ENCODE measurements at regions not wholly inside any gene's neighbourhood (a gene's known extent, or its start where the extent isn't known, plus 50 kb on each side); places are given as distances from the start of the nearest gene placed in this dataset.

DNA sequence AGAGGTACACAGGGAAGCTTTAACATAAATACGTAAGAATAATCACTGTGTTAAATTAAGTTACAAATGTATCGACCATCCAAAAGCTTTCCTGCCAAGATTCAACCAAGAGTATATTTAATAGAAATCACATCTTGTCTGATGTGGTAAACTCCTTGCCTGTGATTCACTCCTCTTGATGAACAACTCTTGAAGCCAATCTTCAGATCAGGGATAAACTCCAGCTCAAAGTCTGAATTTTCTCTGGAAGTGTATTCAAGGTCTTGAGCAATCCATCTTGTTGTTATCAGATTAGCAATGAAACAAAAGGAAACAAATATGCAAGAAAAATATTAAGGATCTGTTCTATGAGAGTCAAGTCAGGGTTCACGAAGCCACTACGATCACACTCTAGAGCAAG lies 170.0 kb upstream of the ADAMTS16 start:
- TF ChIP-seq ZBTB7A (IDR thresholded peaks at IDR 0.05; ENCODE audit: low read depth) (no peak), EP300 (IDR thresholded peaks at IDR 0.05; ENCODE audit: borderline replicate concordance) (no peak), CEBPB (IDR thresholded peaks at IDR 0.05) (no peak), RAD21 (IDR thresholded peaks at IDR 0.05; ENCODE audit: low read depth) (no peak), TCF12 (IDR thresholded peaks at IDR 0.05; ENCODE audit: low read depth) (no peak), CREB1 (IDR thresholded peaks at IDR 0.05; ENCODE audit: low read depth) (no peak), NFIC (IDR thresholded peaks at IDR 0.05) (no peak), FOXM1 (IDR thresholded peaks at IDR 0.05; ENCODE audit: borderline replicate concordance, low read depth) (no peak), TEAD4 (IDR thresholded peaks at IDR 0.05) (no peak), EGR1 (IDR thresholded peaks at IDR 0.05) (no peak), YY1 (IDR thresholded peaks at IDR 0.05; ENCODE audit: low read depth) (no peak), TAF1 (IDR thresholded peaks at IDR 0.05; ENCODE audit: low read depth) (no peak)
- TF ChIP-seq, protein P1, sequence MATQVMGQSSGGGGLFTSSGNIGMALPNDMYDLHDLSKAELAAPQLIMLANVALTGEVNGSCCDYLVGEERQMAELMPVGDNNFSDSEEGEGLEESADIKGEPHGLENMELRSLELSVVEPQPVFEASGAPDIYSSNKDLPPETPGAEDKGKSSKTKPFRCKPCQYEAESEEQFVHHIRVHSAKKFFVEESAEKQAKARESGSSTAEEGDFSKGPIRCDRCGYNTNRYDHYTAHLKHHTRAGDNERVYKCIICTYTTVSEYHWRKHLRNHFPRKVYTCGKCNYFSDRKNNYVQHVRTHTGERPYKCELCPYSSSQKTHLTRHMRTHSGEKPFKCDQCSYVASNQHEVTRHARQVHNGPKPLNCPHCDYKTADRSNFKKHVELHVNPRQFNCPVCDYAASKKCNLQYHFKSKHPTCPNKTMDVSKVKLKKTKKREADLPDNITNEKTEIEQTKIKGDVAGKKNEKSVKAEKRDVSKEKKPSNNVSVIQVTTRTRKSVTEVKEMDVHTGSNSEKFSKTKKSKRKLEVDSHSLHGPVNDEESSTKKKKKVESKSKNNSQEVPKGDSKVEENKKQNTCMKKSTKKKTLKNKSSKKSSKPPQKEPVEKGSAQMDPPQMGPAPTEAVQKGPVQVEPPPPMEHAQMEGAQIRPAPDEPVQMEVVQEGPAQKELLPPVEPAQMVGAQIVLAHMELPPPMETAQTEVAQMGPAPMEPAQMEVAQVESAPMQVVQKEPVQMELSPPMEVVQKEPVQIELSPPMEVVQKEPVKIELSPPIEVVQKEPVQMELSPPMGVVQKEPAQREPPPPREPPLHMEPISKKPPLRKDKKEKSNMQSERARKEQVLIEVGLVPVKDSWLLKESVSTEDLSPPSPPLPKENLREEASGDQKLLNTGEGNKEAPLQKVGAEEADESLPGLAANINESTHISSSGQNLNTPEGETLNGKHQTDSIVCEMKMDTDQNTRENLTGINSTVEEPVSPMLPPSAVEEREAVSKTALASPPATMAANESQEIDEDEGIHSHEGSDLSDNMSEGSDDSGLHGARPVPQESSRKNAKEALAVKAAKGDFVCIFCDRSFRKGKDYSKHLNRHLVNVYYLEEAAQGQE (IDR thresholded peaks at IDR 0.05; ENCODE audit: low read depth): no peak
- TF ChIP-seq, protein P2, sequence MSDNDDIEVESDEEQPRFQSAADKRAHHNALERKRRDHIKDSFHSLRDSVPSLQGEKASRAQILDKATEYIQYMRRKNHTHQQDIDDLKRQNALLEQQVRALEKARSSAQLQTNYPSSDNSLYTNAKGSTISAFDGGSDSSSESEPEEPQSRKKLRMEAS (IDR thresholded peaks at IDR 0.05): no peak
- TF ChIP-seq, protein P3, sequence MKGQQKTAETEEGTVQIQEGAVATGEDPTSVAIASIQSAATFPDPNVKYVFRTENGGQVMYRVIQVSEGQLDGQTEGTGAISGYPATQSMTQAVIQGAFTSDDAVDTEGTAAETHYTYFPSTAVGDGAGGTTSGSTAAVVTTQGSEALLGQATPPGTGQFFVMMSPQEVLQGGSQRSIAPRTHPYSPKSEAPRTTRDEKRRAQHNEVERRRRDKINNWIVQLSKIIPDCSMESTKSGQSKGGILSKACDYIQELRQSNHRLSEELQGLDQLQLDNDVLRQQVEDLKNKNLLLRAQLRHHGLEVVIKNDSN (IDR thresholded peaks at IDR 0.05): no peak

- TF ChIP-seq TAF1 (IDR thresholded peaks at IDR 0.05; ENCODE audit: low read depth) (no peak), CEBPB (IDR thresholded peaks at IDR 0.05) (no peak), CREB1 (IDR thresholded peaks at IDR 0.05; ENCODE audit: low read depth) (no peak), TEAD4 (IDR thresholded peaks at IDR 0.05) (no peak), RAD21 (IDR thresholded peaks at IDR 0.05; ENCODE audit: low read depth) (no peak), FOXM1 (IDR thresholded peaks at IDR 0.05; ENCODE audit: borderline replicate concordance, low read depth) (no peak)
- TF ChIP-seq, protein P2 (IDR thresholded peaks at IDR 0.05): no peak
These were observed 163.2 kb upstream of the ADAMTS16 start for GRCh38 chr5:4976902-4977301.

- no peak for TF ChIP-seq CREB1 (IDR thresholded peaks at IDR 0.05; ENCODE audit: low read depth)
- TF ChIP-seq, protein P3 (IDR thresholded peaks at IDR 0.05): no peak
- no peak for TF ChIP-seq CEBPB (IDR thresholded peaks at IDR 0.05)
- no peak for TF ChIP-seq ZBTB7A (IDR thresholded peaks at IDR 0.05; ENCODE audit: low read depth)
- no peak for TF ChIP-seq NFIC (IDR thresholded peaks at IDR 0.05)
- TF ChIP-seq EGR1 (IDR thresholded peaks at IDR 0.05): no peak
- TF ChIP-seq YY1 (IDR thresholded peaks at IDR 0.05; ENCODE audit: low read depth): no peak
- TF ChIP-seq TEAD4 (IDR thresholded peaks at IDR 0.05): no peak
- TF ChIP-seq, protein P1 (IDR thresholded peaks at IDR 0.05; ENCODE audit: low read depth): no peak
- TF ChIP-seq FOXM1 (IDR thresholded peaks at IDR 0.05; ENCODE audit: borderline replicate concordance, low read depth): no peak
- TF ChIP-seq, protein P2 (IDR thresholded peaks at IDR 0.05): no peak
- TF ChIP-seq EP300 (IDR thresholded peaks at IDR 0.05; ENCODE audit: borderline replicate concordance): no peak
- no peak for TF ChIP-seq RAD21 (IDR thresholded peaks at IDR 0.05; ENCODE audit: low read depth)
- no peak for TF ChIP-seq TCF12 (IDR thresholded peaks at IDR 0.05; ENCODE audit: low read depth)
- no peak for TF ChIP-seq TAF1 (IDR thresholded peaks at IDR 0.05; ENCODE audit: low read depth)
These were observed 162.6 kb upstream of the ADAMTS16 start for GRCh38 chr5:4977416-4978110.

GRCh38 chr5:4980201-4980600 lies 159.9 kb upstream of the ADAMTS16 start:
- TF ChIP-seq TEAD4 (IDR thresholded peaks at IDR 0.05) (no peak), EGR1 (IDR thresholded peaks at IDR 0.05) (no peak), NFIC (IDR thresholded peaks at IDR 0.05) (no peak), YY1 (IDR thresholded peaks at IDR 0.05; ENCODE audit: low read depth) (no peak), RAD21 (IDR thresholded peaks at IDR 0.05; ENCODE audit: low read depth) (no peak), TCF12 (IDR thresholded peaks at IDR 0.05; ENCODE audit: low read depth) (no peak), CEBPB (IDR thresholded peaks at IDR 0.05) (no peak), FOXM1 (IDR thresholded peaks at IDR 0.05; ENCODE audit: borderline replicate concordance, low read depth) (no peak), EP300 (IDR thresholded peaks at IDR 0.05; ENCODE audit: borderline replicate concordance) (no peak), TAF1 (IDR thresholded peaks at IDR 0.05; ENCODE audit: low read depth) (no peak)
- TF ChIP-seq, protein P3 (IDR thresholded peaks at IDR 0.05): no peak
- TF ChIP-seq, protein P1 (IDR thresholded peaks at IDR 0.05; ENCODE audit: low read depth): no peak

Data from Ishikawa (cell line).